ENCODE measurements at regions not wholly inside any gene's neighbourhood (a gene's known extent, or its start where the extent isn't known, plus 50 kb on each side); places are given as distances from the start of the nearest gene placed in this dataset.

- no peak for TF ChIP-seq CTCF (IDR thresholded peaks at IDR 0.05 in 4 of 5, conservative IDR thresholded peaks at IDR 0.05 in 1 of 5)
- TF ChIP-seq POLR2A (IDR thresholded peaks at IDR 0.05): no peak
Observed at GRCh38 chr13:60973529-60973928, 442.1 kb downstream of the PCDH20 start.

Measured in gastrocnemius medialis (tissue), 4 donors.